ENCODE measurements at regions not wholly inside any gene's neighbourhood (a gene's known extent, or its start where the extent isn't known, plus 50 kb on each side); places are given as distances from the start of the nearest gene placed in this dataset.

DNA sequence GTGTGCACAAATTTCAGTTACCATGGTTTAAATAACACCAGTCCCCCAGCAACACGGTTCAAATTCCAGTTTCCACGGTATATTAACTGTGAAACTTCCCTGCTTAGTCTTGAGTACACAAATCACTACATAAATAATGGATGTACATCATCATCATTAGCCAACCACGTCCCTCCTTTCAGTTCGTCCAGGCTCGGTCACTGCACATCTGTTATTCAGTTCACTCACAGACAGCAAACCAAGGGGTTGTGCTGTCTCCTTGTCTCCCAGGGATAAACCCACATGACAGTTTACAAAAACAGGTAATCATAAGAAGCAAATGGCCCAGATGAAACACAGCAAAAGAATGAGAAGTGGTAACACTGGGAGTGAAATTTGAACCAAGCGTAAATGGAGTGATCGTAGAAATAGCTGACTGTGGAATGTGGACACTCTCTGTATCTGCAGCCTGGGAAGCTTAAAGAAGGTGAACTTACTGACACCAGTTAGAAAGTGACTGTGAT is 61.0 kb upstream of the RAD23B start:
- H2BK120ac ChIP-seq (ENCODE audit: insufficient read depth, low read length, poor library complexity): no peak overlapping the region
- H4K91ac ChIP-seq (ENCODE audit: low read depth, low read length): no peak overlapping the region
- peaks cover 12% of the 10 kb centered on the region for H3K79me1 ChIP-seq (ENCODE audit: low read length)
- H3K4ac ChIP-seq (ENCODE audit: low read depth, low read length): no peak overlapping the region
- H3K27me3 ChIP-seq (ENCODE audit: insufficient read depth, low read length): no peaks in the 10 kb centered on the region
- H4K12ac ChIP-seq (ENCODE audit: low read depth, low read length): no peak overlapping the region
- H3K9me3 ChIP-seq (ENCODE audit: insufficient read depth, low read depth, low read length): no peaks in the 10 kb centered on the region
- H3K4me2 ChIP-seq (ENCODE audit: low read length): peak overlapping the region; percentile 26
- H2BK5ac ChIP-seq (ENCODE audit: low read depth, low read length, poor library complexity): no peak overlapping the region
- H3K4me1 ChIP-seq (ENCODE audit: control insufficient read depth in 1 of 2, insufficient read depth in 2 of 2, low read length in 2 of 2): peaks cover 2 to 6% of the 10 kb centered on the region in 2 experiments
- no peak overlapping the region for H2AK5ac ChIP-seq (ENCODE audit: low read length)
- DNase-seq: peak; percentile 62 to 89
- WGBS (ENCODE audit: extremely low coverage, insufficient coverage, insufficient read length): no CpG with 5 or more reads among the region's 7 CpGs
- no peak overlapping the region for H4K8ac ChIP-seq (ENCODE audit: low read depth, low read length)
- no peak overlapping the region for H2AFZ ChIP-seq (ENCODE audit: insufficient read depth, low read length, poor library complexity)
- H3K36me3 ChIP-seq (ENCODE audit: control insufficient read depth in 1 of 2, insufficient read depth in 2 of 2, low read length in 2 of 2): no peaks in the 10 kb centered on the region
- H3K4me3 ChIP-seq (ENCODE audit: low read depth, low read length): no peak overlapping the region
- no peak overlapping the region for H3K9ac ChIP-seq (ENCODE audit: low read length)
- H3K23ac ChIP-seq (ENCODE audit: low read length): no peak overlapping the region
- no peak overlapping the region for H3K18ac ChIP-seq (ENCODE audit: low read length)
- H3K27ac ChIP-seq (ENCODE audit: low read depth, low read length): peak overlapping the region; percentile 87
- H3K14ac ChIP-seq (ENCODE audit: low read length): no peak overlapping the region
- H3K79me2 ChIP-seq (ENCODE audit: control insufficient read depth, insufficient read depth, low read length, poor library complexity): no peaks in the 10 kb centered on the region
- H2BK12ac ChIP-seq (ENCODE audit: low read length): no peak overlapping the region

DNA sequence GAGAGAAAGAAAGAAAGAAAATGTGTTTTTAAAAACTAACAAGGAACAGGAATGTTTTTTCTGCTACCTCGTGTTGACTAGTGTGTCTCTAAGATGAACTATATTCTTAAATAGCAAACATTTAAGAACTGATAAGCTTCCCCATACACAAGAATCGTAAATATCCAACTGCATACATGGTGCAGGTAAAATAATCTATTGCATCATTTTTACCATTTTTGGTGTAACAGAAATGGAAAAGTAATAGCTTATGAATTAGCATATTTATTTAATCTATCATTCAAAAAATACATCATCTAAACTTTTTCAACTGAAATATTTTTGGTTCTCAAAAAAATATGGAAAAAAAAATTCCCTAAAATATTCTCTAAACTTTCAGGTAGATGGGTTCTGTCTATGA is 59.7 kb upstream of the RAD23B start:
- Histone ChIP-seq H2BK120ac (ENCODE audit: insufficient read depth, low read length, poor library complexity) (no peak overlapping the region), H3K79me1 (ENCODE audit: low read length) (peaks cover 12% of the 10 kb centered on the region), H3K9me3 (ENCODE audit: insufficient read depth, low read depth, low read length) (no peaks in the 10 kb centered on the region), H2AK5ac (ENCODE audit: low read length) (no peak overlapping the region), H3K9ac (ENCODE audit: low read length) (no peak overlapping the region), H3K4me2 (ENCODE audit: low read length) (no peak overlapping the region), H2BK12ac (ENCODE audit: low read length) (no peak overlapping the region), H3K36me3 (ENCODE audit: control insufficient read depth in 1 of 2, insufficient read depth in 2 of 2, low read length in 2 of 2) (no peaks in the 10 kb centered on the region), H4K91ac (ENCODE audit: low read depth, low read length) (no peak overlapping the region), H3K4me1 (ENCODE audit: control insufficient read depth in 1 of 2, insufficient read depth in 2 of 2, low read length in 2 of 2) (peaks cover 2 to 6% of the 10 kb centered on the region in 2 experiments), H2AFZ (ENCODE audit: insufficient read depth, low read length, poor library complexity) (no peak overlapping the region), H3K27ac (ENCODE audit: low read depth, low read length) (no peak overlapping the region), H3K79me2 (ENCODE audit: control insufficient read depth, insufficient read depth, low read length, poor library complexity) (no peaks in the 10 kb centered on the region), H3K23ac (ENCODE audit: low read length) (no peak overlapping the region), H4K12ac (ENCODE audit: low read depth, low read length) (no peak overlapping the region), H3K4ac (ENCODE audit: low read depth, low read length) (no peak overlapping the region), H2BK5ac (ENCODE audit: low read depth, low read length, poor library complexity) (no peak overlapping the region), H3K14ac (ENCODE audit: low read length) (no peak overlapping the region), H3K18ac (ENCODE audit: low read length) (no peak overlapping the region), H4K8ac (ENCODE audit: low read depth, low read length) (no peak overlapping the region), H3K27me3 (ENCODE audit: insufficient read depth, low read length) (no peaks in the 10 kb centered on the region), H3K4me3 (ENCODE audit: low read depth, low read length) (no peak overlapping the region)
- no peak for DNase-seq
- no CpG with 5 or more reads among the region's 2 CpGs for WGBS (ENCODE audit: extremely low coverage, insufficient coverage, insufficient read length)

DNA sequence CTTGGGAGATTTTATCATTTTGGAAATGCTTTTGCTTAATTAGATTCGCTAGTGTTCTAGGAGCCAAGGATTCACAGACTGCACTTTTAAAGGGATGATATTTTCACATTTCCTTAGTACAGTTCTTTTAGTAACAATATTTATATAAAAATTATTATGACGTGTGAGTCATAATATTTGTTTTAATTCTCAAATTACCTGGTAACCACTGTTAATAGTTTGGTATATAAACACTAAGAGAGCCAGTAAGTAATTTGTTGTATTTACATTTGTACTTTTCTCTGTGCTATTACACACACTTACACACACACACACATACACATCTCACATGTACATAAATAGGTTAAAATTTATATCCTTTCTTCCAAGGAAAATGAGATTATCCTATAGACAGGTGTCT is 58.8 kb upstream of the RAD23B start:
- Histone ChIP-seq H3K79me2 (ENCODE audit: control insufficient read depth, insufficient read depth, low read length, poor library complexity) (no peaks in the 10 kb centered on the region), H2AFZ (ENCODE audit: insufficient read depth, low read length, poor library complexity) (no peak overlapping the region), H3K36me3 (ENCODE audit: control insufficient read depth in 1 of 2, insufficient read depth in 2 of 2, low read length in 2 of 2) (no peaks in the 10 kb centered on the region), H4K91ac (ENCODE audit: low read depth, low read length) (no peak overlapping the region), H2BK12ac (ENCODE audit: low read length) (no peak overlapping the region), H3K23ac (ENCODE audit: low read length) (no peak overlapping the region), H3K9me3 (ENCODE audit: insufficient read depth, low read depth, low read length) (no peaks in the 10 kb centered on the region), H3K27me3 (ENCODE audit: insufficient read depth, low read length) (no peaks in the 10 kb centered on the region), H2BK5ac (ENCODE audit: low read depth, low read length, poor library complexity) (no peak overlapping the region), H3K4me3 (ENCODE audit: low read depth, low read length) (no peak overlapping the region), H3K79me1 (ENCODE audit: low read length) (peaks cover 12% of the 10 kb centered on the region), H3K27ac (ENCODE audit: low read depth, low read length) (no peak overlapping the region), H3K18ac (ENCODE audit: low read length) (no peak overlapping the region), H3K4ac (ENCODE audit: low read depth, low read length) (no peak overlapping the region), H2BK120ac (ENCODE audit: insufficient read depth, low read length, poor library complexity) (no peak overlapping the region), H3K4me2 (ENCODE audit: low read length) (no peak overlapping the region), H2AK5ac (ENCODE audit: low read length) (no peak overlapping the region), H3K14ac (ENCODE audit: low read length) (no peak overlapping the region), H3K9ac (ENCODE audit: low read length) (no peak overlapping the region), H4K8ac (ENCODE audit: low read depth, low read length) (no peak overlapping the region), H4K12ac (ENCODE audit: low read depth, low read length) (no peak overlapping the region), H3K4me1 (ENCODE audit: control insufficient read depth in 1 of 2, insufficient read depth in 2 of 2, low read length in 2 of 2) (peaks cover 2 to 8% of the 10 kb centered on the region in 2 experiments)
- no peak for DNase-seq
- no CpG with 5 or more reads among the region's 2 CpGs for WGBS (ENCODE audit: extremely low coverage, insufficient coverage, insufficient read length)

- Histone ChIP-seq H4K91ac (ENCODE audit: low read depth, low read length) (no peak overlapping the region), H3K9ac (ENCODE audit: low read length) (no peak overlapping the region), H3K27me3 (ENCODE audit: insufficient read depth, low read length) (no peaks in the 10 kb centered on the region), H2BK120ac (ENCODE audit: insufficient read depth, low read length, poor library complexity) (no peak overlapping the region), H3K27ac (ENCODE audit: low read depth, low read length) (no peak overlapping the region), H2AFZ (ENCODE audit: insufficient read depth, low read length, poor library complexity) (no peak overlapping the region), H2AK5ac (ENCODE audit: low read length) (no peak overlapping the region), H4K12ac (ENCODE audit: low read depth, low read length) (no peak overlapping the region), H3K18ac (ENCODE audit: low read length) (no peak overlapping the region), H3K4me2 (ENCODE audit: low read length) (no peak overlapping the region), H3K36me3 (ENCODE audit: control insufficient read depth in 1 of 2, insufficient read depth in 2 of 2, low read length in 2 of 2) (no peaks in the 10 kb centered on the region), H3K4ac (ENCODE audit: low read depth, low read length) (no peak overlapping the region), H3K79me2 (ENCODE audit: control insufficient read depth, insufficient read depth, low read length, poor library complexity) (no peaks in the 10 kb centered on the region), H3K79me1 (ENCODE audit: low read length) (peaks cover 6% of the 10 kb centered on the region), H2BK12ac (ENCODE audit: low read length) (peak overlapping the region; percentile 74), H3K4me1 (ENCODE audit: control insufficient read depth in 1 of 2, insufficient read depth in 2 of 2, low read length in 2 of 2) (peaks cover 0 to 5% of the 10 kb centered on the region in 2 experiments), H3K14ac (ENCODE audit: low read length) (no peak overlapping the region), H3K9me3 (ENCODE audit: insufficient read depth, low read depth, low read length) (no peaks in the 10 kb centered on the region), H3K4me3 (ENCODE audit: low read depth, low read length) (no peak overlapping the region), H2BK5ac (ENCODE audit: low read depth, low read length, poor library complexity) (no peak overlapping the region), H4K8ac (ENCODE audit: low read depth, low read length) (no peak overlapping the region), H3K23ac (ENCODE audit: low read length) (no peak overlapping the region)
- whole genome bisulfite sequencing (ENCODE audit: extremely low coverage, insufficient coverage, insufficient read length): no CpG with 5 or more reads among the region's 2 CpGs
- no peak for DNase-seq
Measured at GRCh38 chr9:107226421-107226820, 56.7 kb upstream of the RAD23B start.
